ENCODE measurements at regions not wholly inside any gene's neighbourhood (a gene's known extent, or its start where the extent isn't known, plus 50 kb on each side); places are given as distances from the start of the nearest gene placed in this dataset.

- Histone ChIP-seq H3K36me3 (ENCODE audit: control insufficient read depth, insufficient read depth, low read length) (no peaks in the 10 kb centered on the region), H3K27me3 (replicated peaks; ENCODE audit: control insufficient read depth, insufficient read depth, low read length) (no peaks in the 10 kb centered on the region), H3K4me1 (no peaks in the 10 kb centered on the region), H3K4me3 (ENCODE audit: low read depth, low read length) (no peak overlapping the region), H3K9me3 (no peaks in the 10 kb centered on the region)
- ChIA-PET CTCF (no interaction called here), POLR2A (no interaction called here)
- intact Hi-C loops (cut with micrococcal nuclease; ENCODE audit: unreplicated experiment), result no loop called here
- Mint-ChIP-seq H3K27me3 (ENCODE audit: insufficient read depth, unreplicated experiment) (peaks cover 10% of the 10 kb centered on the region), H3K9me3 (ENCODE audit: unreplicated experiment) (no peaks in the 10 kb centered on the region), H3K4me1 (ENCODE audit: low read depth, unreplicated experiment) (no peaks in the 10 kb centered on the region), H3K27ac (ENCODE audit: unreplicated experiment) (no peak overlapping the region), H3K36me3 (ENCODE audit: insufficient read depth, unreplicated experiment) (no peaks in the 10 kb centered on the region), H3K4me3 (ENCODE audit: unreplicated experiment) (no peak overlapping the region)
- no peak for DNase-seq
- no peak for TF ChIP-seq CTCF (IDR thresholded peaks at IDR 0.05; ENCODE audit: insufficient read depth in 1 of 2, low read depth in 1 of 2, low read length in 1 of 2, severe bottlenecking in 1 of 2, unreplicated experiment in 1 of 2)
- no TSS peak for BruUV-seq (replicated peaks)
These were observed 189.9 kb upstream of the NWD2 start for GRCh38 chr4:37054531-37055077.

- H3K36me3 ChIP-seq (ENCODE audit: control insufficient read depth, insufficient read depth, low read length), result no peaks in the 10 kb centered on the region
- Mint-ChIP-seq H3K4me3 (ENCODE audit: unreplicated experiment) (no peak overlapping the region), H3K9me3 (ENCODE audit: unreplicated experiment) (no peaks in the 10 kb centered on the region), H3K27me3 (ENCODE audit: insufficient read depth, unreplicated experiment) (peaks cover 18% of the 10 kb centered on the region), H3K36me3 (ENCODE audit: insufficient read depth, unreplicated experiment) (no peaks in the 10 kb centered on the region), H3K27ac (ENCODE audit: unreplicated experiment) (no peak overlapping the region), H3K4me1 (ENCODE audit: low read depth, unreplicated experiment) (no peaks in the 10 kb centered on the region)
- no peak overlapping the region for H3K4me3 ChIP-seq (ENCODE audit: low read depth, low read length)
- no TSS peak for BruUV-seq (replicated peaks)
- no peaks in the 10 kb centered on the region for H3K27me3 ChIP-seq (replicated peaks; ENCODE audit: control insufficient read depth, insufficient read depth, low read length)
- H3K9me3 ChIP-seq, result no peaks in the 10 kb centered on the region
- CTCF ChIA-PET, result no interaction called here
- intact Hi-C loops (cut with micrococcal nuclease; ENCODE audit: unreplicated experiment), result no loop called here
- H3K4me1 ChIP-seq, result no peaks in the 10 kb centered on the region
- POLR2A ChIA-PET, result no interaction called here
- no peak for DNase-seq
- TF ChIP-seq CTCF (IDR thresholded peaks at IDR 0.05; ENCODE audit: insufficient read depth in 1 of 2, low read depth in 1 of 2, low read length in 1 of 2, severe bottlenecking in 1 of 2, unreplicated experiment in 1 of 2), result no peak
These were observed 185.7 kb upstream of the NWD2 start for GRCh38 chr4:37058826-37059225.

- no peaks in the 10 kb centered on the region for H3K9me3 Mint-ChIP-seq (ENCODE audit: unreplicated experiment)
- H3K4me1 Mint-ChIP-seq (ENCODE audit: low read depth, unreplicated experiment), result no peaks in the 10 kb centered on the region
- BruUV-seq (replicated peaks), result no TSS peak
- no peaks in the 10 kb centered on the region for H3K36me3 Mint-ChIP-seq (ENCODE audit: insufficient read depth, unreplicated experiment)
- no peak for DNase-seq
- Histone ChIP-seq H3K27me3 (replicated peaks; ENCODE audit: control insufficient read depth, insufficient read depth, low read length) (no peaks in the 10 kb centered on the region), H3K4me1 (no peaks in the 10 kb centered on the region), H3K9me3 (no peaks in the 10 kb centered on the region), H3K36me3 (ENCODE audit: control insufficient read depth, insufficient read depth, low read length) (no peaks in the 10 kb centered on the region), H3K4me3 (ENCODE audit: low read depth, low read length) (no peak overlapping the region)
- peaks cover 9% of the 10 kb centered on the region for H3K27me3 Mint-ChIP-seq (ENCODE audit: insufficient read depth, unreplicated experiment)
- TF ChIP-seq CTCF (IDR thresholded peaks at IDR 0.05; ENCODE audit: insufficient read depth in 1 of 2, low read depth in 1 of 2, low read length in 1 of 2, severe bottlenecking in 1 of 2, unreplicated experiment in 1 of 2), result no peak
- intact Hi-C loops (cut with micrococcal nuclease; ENCODE audit: unreplicated experiment), result no loop called here
- H3K4me3 Mint-ChIP-seq (ENCODE audit: unreplicated experiment), result no peak overlapping the region
- H3K27ac Mint-ChIP-seq (ENCODE audit: unreplicated experiment), result no peak overlapping the region
- ChIA-PET CTCF (no interaction called here), POLR2A (no interaction called here)
These were observed 178.4 kb upstream of the NWD2 start for GRCh38 chr4:37066159-37066558.

All from Caco-2 (cell line).